Suprapubic skin (tissue), 4 donors: ENCODE measurements at regions not wholly inside any gene's neighbourhood (a gene's known extent, or its start where the extent isn't known, plus 50 kb on each side); places are given as distances from the start of the nearest gene placed in this dataset.

Experiments
- DNase-seq, 2 donors: peaks; one replicate each; pipeline ENCODE4 v3.0.0-alpha.2; 2019; ENCODE audit warnings: low spot score in 2 of 2
- H3K27ac ChIP-seq: fragments of 200-600 bp; sonication (generic); one replicate; pipeline ENCODE4 v1.5.1; 2019
- H3K27me3 ChIP-seq: fragments of 200-600 bp; sonication (generic); one replicate; pipeline ENCODE4 v1.5.1; 2019
- H3K36me3 ChIP-seq: fragments of 200-600 bp; sonication (generic); one replicate; pipeline ENCODE4 v1.5.1; 2019
- H3K4me1 ChIP-seq: fragments of 200-600 bp; sonication (generic); one replicate; pipeline ENCODE4 v1.5.1; 2019
- H3K4me3 ChIP-seq: fragments of 200-600 bp; sonication (generic); one replicate; pipeline ENCODE4 v1.5.1; 2019; ENCODE audit warnings: mild to moderate bottlenecking
- H3K9me3 ChIP-seq: fragments of 200-600 bp; sonication (generic); one replicate; pipeline ENCODE4 v1.5.1; 2019
- EP300 ChIP-seq: sonication (generic); formaldehyde crosslinking; IDR thresholded peaks from one replicate; pipeline ENCODE4 v1.6.1; 2017; ENCODE audit warnings: antibody characterized with exemption
- POLR2A ChIP-seq, 2 donors: fragments of 450-650 bp; IDR thresholded peaks; one replicate each; pipeline ENCODE4 v1.6.1; 2017; ENCODE audit warnings: antibody characterized with exemption in 2 of 2, mild to moderate bottlenecking in 2 of 2, moderate library complexity in 2 of 2
- POLR2AphosphoS5 ChIP-seq, 3 donors: sonication (generic); formaldehyde crosslinking; IDR thresholded peaks; one replicate each; pipeline ENCODE4 v1.6.1; 2017; ENCODE audit warnings: antibody characterized with exemption in 3 of 3
- WGBS: methylation state at CpG from one replicate; pipeline ENCODE4 v1.1.5; 2018; 5-methylcytosine and 5-hydroxymethylcytosine counted together
- TF ChIP-seq, protein P1 (sequence below), 2 donors: fragments of 200-600 bp in 1 of 2; fragments of 450-650 bp in 1 of 2; sonication (generic) in 1 of 2; IDR thresholded peaks; one replicate each; pipeline ENCODE4 v1.5.1; 2016 to 2019; ENCODE audit warnings: antibody characterized with exemption in 2 of 2, mild to moderate bottlenecking in 1 of 2, moderate library complexity in 1 of 2

DNA sequence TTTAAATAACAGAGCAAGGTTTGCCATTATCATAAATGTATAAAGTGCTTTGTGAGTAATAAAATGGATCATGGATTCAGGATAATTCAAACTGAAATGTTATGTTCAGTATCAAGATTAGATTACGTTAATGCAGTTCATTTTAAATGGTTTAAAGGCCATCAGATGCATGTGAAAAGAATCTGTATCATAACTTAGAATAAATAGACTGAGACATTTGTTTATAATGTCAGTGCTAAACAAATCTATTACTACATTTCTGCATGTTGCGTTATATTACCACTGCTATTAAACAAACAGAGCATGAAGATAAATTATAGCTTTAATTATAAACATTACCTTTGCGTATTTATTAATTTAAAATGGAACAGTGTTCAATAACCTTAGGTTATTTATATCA lies 160.2 kb downstream of the TOX3 start:
- H3K4me1 ChIP-seq: no peaks in the 10 kb centered on the region
- H3K27me3 ChIP-seq: no peaks in the 10 kb centered on the region
- TF ChIP-seq POLR2A (IDR thresholded peaks at IDR 0.05) (no peak), POLR2AphosphoS5 (IDR thresholded peaks at IDR 0.05) (no peak), EP300 (no peak)
- TF ChIP-seq, protein P1, sequence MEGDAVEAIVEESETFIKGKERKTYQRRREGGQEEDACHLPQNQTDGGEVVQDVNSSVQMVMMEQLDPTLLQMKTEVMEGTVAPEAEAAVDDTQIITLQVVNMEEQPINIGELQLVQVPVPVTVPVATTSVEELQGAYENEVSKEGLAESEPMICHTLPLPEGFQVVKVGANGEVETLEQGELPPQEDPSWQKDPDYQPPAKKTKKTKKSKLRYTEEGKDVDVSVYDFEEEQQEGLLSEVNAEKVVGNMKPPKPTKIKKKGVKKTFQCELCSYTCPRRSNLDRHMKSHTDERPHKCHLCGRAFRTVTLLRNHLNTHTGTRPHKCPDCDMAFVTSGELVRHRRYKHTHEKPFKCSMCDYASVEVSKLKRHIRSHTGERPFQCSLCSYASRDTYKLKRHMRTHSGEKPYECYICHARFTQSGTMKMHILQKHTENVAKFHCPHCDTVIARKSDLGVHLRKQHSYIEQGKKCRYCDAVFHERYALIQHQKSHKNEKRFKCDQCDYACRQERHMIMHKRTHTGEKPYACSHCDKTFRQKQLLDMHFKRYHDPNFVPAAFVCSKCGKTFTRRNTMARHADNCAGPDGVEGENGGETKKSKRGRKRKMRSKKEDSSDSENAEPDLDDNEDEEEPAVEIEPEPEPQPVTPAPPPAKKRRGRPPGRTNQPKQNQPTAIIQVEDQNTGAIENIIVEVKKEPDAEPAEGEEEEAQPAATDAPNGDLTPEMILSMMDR (IDR thresholded peaks at IDR 0.05): no peak
- H3K4me3 ChIP-seq: no peak overlapping the region
- DNase-seq: no peak
- 85% methylated on average over 3 of the region's 3 CpGs for WGBS
- H3K9me3 ChIP-seq: no peaks in the 10 kb centered on the region
- H3K36me3 ChIP-seq: no peaks in the 10 kb centered on the region
- H3K27ac ChIP-seq: no peak overlapping the region

DNA sequence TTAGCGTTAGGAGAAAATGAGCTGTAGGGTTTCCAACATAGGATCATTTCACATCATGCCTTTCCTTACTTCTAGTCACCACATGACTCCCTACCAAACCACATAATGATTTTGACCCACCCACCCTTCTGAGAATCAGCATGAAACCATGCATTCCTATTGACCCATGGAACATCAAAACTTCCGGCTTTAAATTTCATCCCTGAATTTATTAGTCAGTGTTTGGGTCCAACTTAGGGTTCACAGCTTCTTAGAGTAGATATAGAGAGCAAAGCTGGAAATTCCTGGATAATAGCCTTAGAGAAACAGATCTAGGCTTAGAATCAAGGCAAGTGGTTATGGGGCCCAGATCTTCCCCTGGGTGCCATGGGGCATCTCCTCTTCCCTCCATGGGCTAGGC lies 162.6 kb downstream of the TOX3 start:
- TF ChIP-seq EP300 (no peak), POLR2AphosphoS5 (IDR thresholded peaks at IDR 0.05) (no peak), POLR2A (IDR thresholded peaks at IDR 0.05) (no peak)
- TF ChIP-seq, protein P1 (IDR thresholded peaks at IDR 0.05): no peak
- H3K9me3 ChIP-seq: no peaks in the 10 kb centered on the region
- no peak overlapping the region for H3K27ac ChIP-seq
- H3K27me3 ChIP-seq: no peaks in the 10 kb centered on the region
- DNase-seq: no peak
- H3K4me3 ChIP-seq: no peak overlapping the region
- WGBS: 97% methylated on average over 2 of the region's 2 CpGs
- no peaks in the 10 kb centered on the region for H3K4me1 ChIP-seq
- no peaks in the 10 kb centered on the region for H3K36me3 ChIP-seq

DNA sequence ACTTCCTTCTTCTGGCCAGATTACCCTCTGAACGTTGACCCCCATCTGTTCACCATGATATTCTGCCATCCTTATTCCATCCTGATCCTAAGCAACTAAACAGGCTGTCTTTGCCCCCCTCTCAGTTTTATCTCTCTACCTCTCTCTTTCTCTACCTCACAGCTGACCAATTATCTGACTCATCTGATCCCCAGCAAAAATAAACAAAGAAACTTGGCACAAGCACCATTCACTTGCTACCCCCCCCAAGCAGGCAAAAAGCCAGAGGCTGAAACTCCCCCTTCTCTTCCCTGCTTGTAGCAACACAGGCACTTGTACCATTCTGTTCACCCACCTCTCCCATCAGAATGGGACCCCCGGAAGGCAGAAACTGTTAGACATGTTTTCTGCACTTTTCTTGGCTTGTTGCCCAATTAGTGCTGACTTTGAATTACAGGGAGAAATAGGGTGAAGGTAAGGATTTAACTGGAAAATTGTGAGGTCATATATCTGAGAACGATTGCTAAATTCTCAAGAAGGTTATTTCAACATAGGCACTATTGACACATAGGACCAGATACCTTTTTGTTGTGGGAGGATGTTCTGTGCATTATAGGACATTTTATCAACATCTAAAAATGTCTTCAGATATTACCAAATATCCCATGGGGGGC lies 163.2 kb downstream of the TOX3 start:
- Histone ChIP-seq H3K4me3 (no peak overlapping the region), H3K4me1 (no peaks in the 10 kb centered on the region), H3K36me3 (no peaks in the 10 kb centered on the region), H3K27ac (no peak overlapping the region), H3K9me3 (no peaks in the 10 kb centered on the region), H3K27me3 (no peaks in the 10 kb centered on the region)
- 43% methylated on average over 3 of the region's 3 CpGs for WGBS
- TF ChIP-seq, protein P1 (IDR thresholded peaks at IDR 0.05): no peak
- TF ChIP-seq EP300: no peak
- DNase-seq: no peak

DNA sequence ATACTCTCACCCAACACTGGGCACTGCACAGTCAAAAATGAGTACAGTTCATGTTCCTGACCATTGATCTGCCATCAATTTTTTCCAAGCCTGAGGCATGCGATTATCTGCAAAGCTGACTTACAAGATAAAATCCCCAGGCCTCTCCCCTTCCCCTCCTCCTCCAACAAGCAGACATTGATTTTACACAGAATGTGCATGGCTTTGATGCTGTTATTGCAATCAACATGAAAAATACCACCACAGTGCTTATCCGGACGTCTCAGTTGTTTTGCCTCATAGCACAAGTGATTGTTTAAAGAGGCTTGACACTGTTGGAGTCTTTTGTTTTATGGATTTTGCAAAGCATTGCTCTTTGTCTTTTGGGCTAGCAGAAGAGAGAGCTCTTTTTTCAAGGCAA lies 163.8 kb downstream of the TOX3 start:
- no peaks in the 10 kb centered on the region for H3K9me3 ChIP-seq
- 66% methylated on average over 3 of the region's 3 CpGs for WGBS

DNA sequence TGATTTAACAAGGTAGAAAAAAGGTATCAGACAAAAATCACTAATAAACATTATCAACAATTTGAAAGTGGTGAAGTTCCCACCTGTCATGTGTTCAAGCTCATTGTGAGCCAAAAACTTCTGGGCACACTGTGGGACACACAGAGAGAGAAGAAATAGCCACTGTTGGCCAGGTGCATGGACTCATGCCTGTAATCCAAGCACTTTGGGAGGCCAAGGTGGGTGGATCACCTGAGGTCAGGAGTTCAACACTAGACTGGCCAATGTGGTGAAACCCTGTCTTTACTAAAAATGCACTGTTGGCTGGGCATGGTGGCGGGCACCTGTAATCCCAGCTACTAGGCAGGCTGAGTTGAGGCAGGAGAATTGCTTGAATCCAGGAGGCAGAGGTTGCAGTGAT lies 167.4 kb downstream of the TOX3 start:
- Histone ChIP-seq H3K4me1 (no peaks in the 10 kb centered on the region), H3K4me3 (no peak overlapping the region), H3K9me3 (no peaks in the 10 kb centered on the region), H3K27ac (no peak overlapping the region), H3K27me3 (no peaks in the 10 kb centered on the region), H3K36me3 (no peaks in the 10 kb centered on the region)
- WGBS: no CpG with 5 or more reads among the region's 1 CpG
- no peak for DNase-seq
- TF ChIP-seq POLR2A (IDR thresholded peaks at IDR 0.05): no peak
- TF ChIP-seq POLR2AphosphoS5 (IDR thresholded peaks at IDR 0.05): no peak
- no peak for TF ChIP-seq EP300
- TF ChIP-seq, protein P1 (IDR thresholded peaks at IDR 0.05): no peak

More for the DNA sequence above, 163.8 kb downstream of the TOX3 start:
- no peak overlapping the region for H3K4me3 ChIP-seq
- no peak overlapping the region for H3K27ac ChIP-seq
- TF ChIP-seq, protein P1 (IDR thresholded peaks at IDR 0.05): no peak
- TF ChIP-seq POLR2A (IDR thresholded peaks at IDR 0.05): no peak
- no peak for TF ChIP-seq EP300
- no peak for TF ChIP-seq POLR2AphosphoS5 (IDR thresholded peaks at IDR 0.05)
- H3K27me3 ChIP-seq: no peaks in the 10 kb centered on the region
- H3K4me1 ChIP-seq: no peaks in the 10 kb centered on the region
- DNase-seq: no peak
- no peaks in the 10 kb centered on the region for H3K36me3 ChIP-seq
